Vagina (tissue), 2 donors: ENCODE measurements at regions not wholly inside any gene's neighbourhood (a gene's known extent, or its start where the extent isn't known, plus 50 kb on each side); places are given as distances from the start of the nearest gene placed in this dataset.

ENCODE experiments used
- DNase-seq, 2 donors: peaks; one replicate each; pipeline ENCODE4 v3.0.0-alpha.2; 2017; ENCODE audit errors: extremely low spot score in 2 of 2
- H3K27ac ChIP-seq: fragments of 200-600 bp; sonication (generic); one replicate; pipeline ENCODE4 v1.5.1; 2019
- H3K27me3 ChIP-seq: fragments of 200-600 bp; sonication (generic); one replicate; pipeline ENCODE4 v1.5.1; 2019
- H3K36me3 ChIP-seq, 2 donors: fragments of 200-600 bp; sonication (generic); one replicate each; pipeline ENCODE4 v1.5.1; 2017 to 2019
- H3K4me1 ChIP-seq: fragments of 200-600 bp; sonication (generic); one replicate; pipeline ENCODE4 v1.5.1; 2019
- H3K4me3 ChIP-seq, 2 donors: fragments of 200-600 bp; sonication (generic); 1 replicate in 1 of 2; 2 replicates in 1 of 2; pipeline ENCODE4 v1.5.1; 2016 to 2019
- H3K9me3 ChIP-seq: fragments of 200-600 bp; sonication (generic); one replicate; pipeline ENCODE4 v1.5.1; 2019
- POLR2A ChIP-seq, 2 donors: fragments of 450-650 bp; IDR thresholded peaks; one replicate each; pipeline ENCODE4 v1.6.1; 2017; ENCODE audit warnings: antibody characterized with exemption in 2 of 2, mild to moderate bottlenecking in 2 of 2, moderate library complexity in 2 of 2
- POLR2AphosphoS5 ChIP-seq, 2 donors: sonication (generic); formaldehyde crosslinking; IDR thresholded peaks; one replicate each; pipeline ENCODE4 v1.9.0; 2017; ENCODE audit warnings: antibody characterized with exemption in 2 of 2, mild to moderate bottlenecking in 2 of 2, low read depth in 1 of 2; ENCODE audit not compliant: insufficient read depth in 1 of 2
- intact Hi-C: fragments of 100-400 bp; cut with DNase I; formaldehyde crosslinking; loops from one replicate; pipeline ENCODE4 v1.15.1; 2023
- TF ChIP-seq, protein P1 (sequence below), 3 experiments: fragments of 450-650 bp in 2 of 3; fragments of 200-600 bp in 1 of 3; sonication (generic) in 1 of 3; IDR thresholded peaks; one replicate each; pipeline ENCODE4 v1.5.1; 2017 to 2019; ENCODE audit warnings: antibody characterized with exemption in 3 of 3, mild to moderate bottlenecking in 2 of 3, moderate library complexity in 2 of 3

- TF ChIP-seq POLR2A (IDR thresholded peaks at IDR 0.05) (no peak), POLR2AphosphoS5 (IDR thresholded peaks at IDR 0.05; ENCODE audit: insufficient read depth in 1 of 2, low read depth in 1 of 2) (no peak)
- TF ChIP-seq, protein P1, sequence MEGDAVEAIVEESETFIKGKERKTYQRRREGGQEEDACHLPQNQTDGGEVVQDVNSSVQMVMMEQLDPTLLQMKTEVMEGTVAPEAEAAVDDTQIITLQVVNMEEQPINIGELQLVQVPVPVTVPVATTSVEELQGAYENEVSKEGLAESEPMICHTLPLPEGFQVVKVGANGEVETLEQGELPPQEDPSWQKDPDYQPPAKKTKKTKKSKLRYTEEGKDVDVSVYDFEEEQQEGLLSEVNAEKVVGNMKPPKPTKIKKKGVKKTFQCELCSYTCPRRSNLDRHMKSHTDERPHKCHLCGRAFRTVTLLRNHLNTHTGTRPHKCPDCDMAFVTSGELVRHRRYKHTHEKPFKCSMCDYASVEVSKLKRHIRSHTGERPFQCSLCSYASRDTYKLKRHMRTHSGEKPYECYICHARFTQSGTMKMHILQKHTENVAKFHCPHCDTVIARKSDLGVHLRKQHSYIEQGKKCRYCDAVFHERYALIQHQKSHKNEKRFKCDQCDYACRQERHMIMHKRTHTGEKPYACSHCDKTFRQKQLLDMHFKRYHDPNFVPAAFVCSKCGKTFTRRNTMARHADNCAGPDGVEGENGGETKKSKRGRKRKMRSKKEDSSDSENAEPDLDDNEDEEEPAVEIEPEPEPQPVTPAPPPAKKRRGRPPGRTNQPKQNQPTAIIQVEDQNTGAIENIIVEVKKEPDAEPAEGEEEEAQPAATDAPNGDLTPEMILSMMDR (IDR thresholded peaks at IDR 0.05): no peak
- Histone ChIP-seq H3K9me3 (no peaks in the 10 kb centered on the region), H3K4me1 (no peaks in the 10 kb centered on the region), H3K27ac (no peak overlapping the region), H3K36me3 (no peaks in the 10 kb centered on the region), H3K27me3 (no peaks in the 10 kb centered on the region), H3K4me3 (no peak overlapping the region)
- intact Hi-C loops: no loop called here
- DNase-seq: no peak
Measured at GRCh38 chr2:49265471-49265870, 111.2 kb upstream of the FSHR start.

DNA sequence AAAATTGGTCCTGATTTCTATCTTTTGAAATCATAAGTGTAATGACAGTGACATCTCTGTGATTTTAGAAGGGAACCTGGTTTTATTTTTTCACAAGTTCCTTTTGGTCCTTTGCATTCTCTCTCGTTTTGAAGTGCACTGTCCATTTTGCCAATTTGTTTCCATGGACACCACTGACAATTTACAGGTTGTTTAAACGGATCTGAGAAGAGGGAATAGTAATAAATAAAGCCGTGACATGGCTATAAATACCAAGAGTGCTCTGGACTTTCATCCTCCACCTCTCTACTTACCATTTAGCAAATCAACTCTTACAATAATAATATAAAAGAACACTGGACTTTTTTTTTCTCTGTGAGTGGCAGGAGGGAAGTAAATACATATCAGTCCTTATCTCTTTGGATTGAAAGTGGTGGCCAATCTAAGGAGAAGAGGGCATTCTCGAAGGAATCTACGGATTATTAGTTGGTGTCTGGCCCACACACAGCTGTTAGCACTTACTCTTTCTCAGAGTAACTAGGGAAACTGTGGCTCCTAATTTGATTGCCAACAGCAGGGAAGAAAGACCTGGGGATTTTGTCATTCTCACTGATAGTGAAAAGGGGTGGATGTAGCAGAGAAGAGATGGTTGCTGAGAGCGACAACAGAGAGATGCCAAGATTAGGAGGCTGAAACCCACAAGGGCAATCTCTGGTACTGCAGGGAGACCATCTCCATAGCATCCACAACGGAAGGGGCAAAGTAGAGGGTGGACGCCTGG is 108.7 kb upstream of the FSHR start:
- Histone ChIP-seq H3K9me3 (no peaks in the 10 kb centered on the region), H3K4me3 (no peak overlapping the region), H3K27ac (no peak overlapping the region), H3K36me3 (no peaks in the 10 kb centered on the region), H3K4me1 (no peaks in the 10 kb centered on the region), H3K27me3 (no peaks in the 10 kb centered on the region)
- TF ChIP-seq POLR2AphosphoS5 (IDR thresholded peaks at IDR 0.05; ENCODE audit: insufficient read depth in 1 of 2, low read depth in 1 of 2): no peak
- TF ChIP-seq, protein P1 (IDR thresholded peaks at IDR 0.05): no peak
- TF ChIP-seq POLR2A (IDR thresholded peaks at IDR 0.05): no peak
- intact Hi-C loops: no loop called here
- DNase-seq: no peak

- Histone ChIP-seq H3K4me3 (no peak overlapping the region), H3K4me1 (no peaks in the 10 kb centered on the region), H3K9me3 (no peaks in the 10 kb centered on the region), H3K36me3 (no peaks in the 10 kb centered on the region), H3K27ac (no peak overlapping the region), H3K27me3 (no peaks in the 10 kb centered on the region)
- intact Hi-C loops: no loop called here
- TF ChIP-seq POLR2AphosphoS5 (IDR thresholded peaks at IDR 0.05; ENCODE audit: insufficient read depth in 1 of 2, low read depth in 1 of 2) (no peak), POLR2A (IDR thresholded peaks at IDR 0.05) (no peak)
- TF ChIP-seq, protein P1 (IDR thresholded peaks at IDR 0.05): no peak
- no peak for DNase-seq
Measured at GRCh38 chr2:49261781-49262180, 107.5 kb upstream of the FSHR start.

- no peak for TF ChIP-seq POLR2AphosphoS5 (IDR thresholded peaks at IDR 0.05; ENCODE audit: insufficient read depth in 1 of 2, low read depth in 1 of 2)
- TF ChIP-seq, protein P1 (IDR thresholded peaks at IDR 0.05): no peak
- no peak for TF ChIP-seq POLR2A (IDR thresholded peaks at IDR 0.05)
- intact Hi-C loops: no loop called here
- H3K9me3 ChIP-seq: no peaks in the 10 kb centered on the region
- no peaks in the 10 kb centered on the region for H3K36me3 ChIP-seq
- no peaks in the 10 kb centered on the region for H3K4me1 ChIP-seq
- no peaks in the 10 kb centered on the region for H3K27me3 ChIP-seq
- no peak for DNase-seq
- no peak overlapping the region for H3K4me3 ChIP-seq
- H3K27ac ChIP-seq: no peak overlapping the region
Measured at GRCh38 chr2:49260979-49261538, 106.7 kb upstream of the FSHR start.

DNA sequence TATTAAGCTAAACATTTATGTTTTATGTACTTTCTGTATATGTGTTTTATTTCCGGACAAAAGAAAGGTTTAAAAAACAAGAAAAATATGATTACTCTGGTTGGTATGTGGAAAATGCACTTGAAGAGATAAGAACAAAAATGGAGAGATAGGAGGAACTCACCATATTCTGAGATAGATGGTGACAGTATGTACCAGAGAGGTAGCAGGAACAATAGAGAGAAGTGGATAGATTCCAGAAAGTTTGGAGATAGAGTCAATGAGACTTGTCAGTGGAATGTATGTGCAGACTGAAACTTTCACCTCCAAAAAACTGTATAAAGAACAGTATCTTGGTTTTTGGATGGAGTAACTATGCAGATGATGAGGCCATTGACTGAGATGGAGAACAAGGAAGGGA is 105.6 kb upstream of the FSHR start:
- intact Hi-C loops: no loop called here
- TF ChIP-seq POLR2A (IDR thresholded peaks at IDR 0.05): no peak
- TF ChIP-seq, protein P1 (IDR thresholded peaks at IDR 0.05): no peak

More for the DNA sequence above, 105.6 kb upstream of the FSHR start:
- no peaks in the 10 kb centered on the region for H3K27me3 ChIP-seq
- no peaks in the 10 kb centered on the region for H3K9me3 ChIP-seq
- no peak overlapping the region for H3K27ac ChIP-seq
- no peaks in the 10 kb centered on the region for H3K4me1 ChIP-seq
- no peak overlapping the region for H3K4me3 ChIP-seq
- no peak for DNase-seq
- no peaks in the 10 kb centered on the region for H3K36me3 ChIP-seq
